ENCODE measurements at regions not wholly inside any gene's neighbourhood (a gene's known extent, or its start where the extent isn't known, plus 50 kb on each side); places are given as distances from the start of the nearest gene placed in this dataset.

DNA sequence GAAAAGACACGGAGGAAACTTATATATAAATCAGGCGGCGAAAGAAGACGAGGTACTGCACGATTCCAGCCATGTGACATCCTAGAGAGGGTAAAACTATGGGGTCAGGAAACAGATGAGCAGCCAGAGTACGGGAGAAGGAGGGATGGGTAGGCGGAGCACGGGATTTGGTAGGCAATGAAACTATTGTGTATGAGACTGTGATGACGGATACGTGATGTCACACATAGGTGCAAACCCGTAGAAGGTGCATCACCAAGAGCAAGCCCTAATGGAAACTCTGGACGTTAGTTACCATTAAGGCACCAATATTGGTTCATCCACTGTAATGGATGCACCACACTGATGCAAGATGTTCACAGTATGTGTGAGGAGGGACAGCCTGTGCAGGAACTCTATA, 93.8 kb upstream of the MGMT start:
- Histone ChIP-seq H3K79me2 (ENCODE audit: insufficient read depth) (no peaks in the 10 kb centered on the region), H3K9me2 (no peaks in the 10 kb centered on the region), H3K36me3 (replicated peaks in 1 of 2; ENCODE audit: control insufficient read depth in 1 of 2, insufficient read depth in 2 of 2, low read length in 1 of 2) (no peaks in the 10 kb centered on the region), H3K27ac (ENCODE audit: low read depth in 2 of 2, low read length in 1 of 2) (no peak overlapping the region), H2AFZ (ENCODE audit: low read depth) (no peak overlapping the region), H3F3A (replicated peaks; ENCODE audit: insufficient read depth) (no peaks in the 10 kb centered on the region), H4K20me1 (ENCODE audit: insufficient read depth) (no peaks in the 10 kb centered on the region), H3K9me3 (no peaks in the 10 kb centered on the region), H3K4me3 (ENCODE audit: low read depth in 2 of 2, low read length in 1 of 2) (no peak overlapping the region), H3K27me3 (ENCODE audit: insufficient read depth) (no peaks in the 10 kb centered on the region), H3K4me1 (ENCODE audit: control insufficient read depth in 1 of 2, insufficient read depth in 2 of 2, low read depth in 1 of 2, low read length in 1 of 2) (no peaks in the 10 kb centered on the region; a peak in 1 of 4 replicates), H3K4me2 (no peak overlapping the region), H3K9ac (no peak overlapping the region)
- ChIA-PET CTCF (no interaction called here), POLR2A (no interaction called here)
- no peak for DNase-seq
- WGBS (ENCODE audit: low lambda C conversion rate): 48% methylated on average over 12 of the region's 12 CpGs
- no peak for TF ChIP-seq POLR2AphosphoS5 (IDR thresholded peaks at IDR 0.05; ENCODE audit: low read depth, low read length)
- no peak for TF ChIP-seq RFX5 (IDR thresholded peaks at IDR 0.05; ENCODE audit: low read length)
- no peak for TF ChIP-seq FOXM1 (IDR thresholded peaks at IDR 0.05; ENCODE audit: low read depth)
- TF ChIP-seq, protein P1, sequence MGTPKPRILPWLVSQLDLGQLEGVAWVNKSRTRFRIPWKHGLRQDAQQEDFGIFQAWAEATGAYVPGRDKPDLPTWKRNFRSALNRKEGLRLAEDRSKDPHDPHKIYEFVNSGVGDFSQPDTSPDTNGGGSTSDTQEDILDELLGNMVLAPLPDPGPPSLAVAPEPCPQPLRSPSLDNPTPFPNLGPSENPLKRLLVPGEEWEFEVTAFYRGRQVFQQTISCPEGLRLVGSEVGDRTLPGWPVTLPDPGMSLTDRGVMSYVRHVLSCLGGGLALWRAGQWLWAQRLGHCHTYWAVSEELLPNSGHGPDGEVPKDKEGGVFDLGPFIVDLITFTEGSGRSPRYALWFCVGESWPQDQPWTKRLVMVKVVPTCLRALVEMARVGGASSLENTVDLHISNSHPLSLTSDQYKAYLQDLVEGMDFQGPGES (IDR thresholded peaks at IDR 0.05; ENCODE audit: low read depth, low read length): no peak

DNA sequence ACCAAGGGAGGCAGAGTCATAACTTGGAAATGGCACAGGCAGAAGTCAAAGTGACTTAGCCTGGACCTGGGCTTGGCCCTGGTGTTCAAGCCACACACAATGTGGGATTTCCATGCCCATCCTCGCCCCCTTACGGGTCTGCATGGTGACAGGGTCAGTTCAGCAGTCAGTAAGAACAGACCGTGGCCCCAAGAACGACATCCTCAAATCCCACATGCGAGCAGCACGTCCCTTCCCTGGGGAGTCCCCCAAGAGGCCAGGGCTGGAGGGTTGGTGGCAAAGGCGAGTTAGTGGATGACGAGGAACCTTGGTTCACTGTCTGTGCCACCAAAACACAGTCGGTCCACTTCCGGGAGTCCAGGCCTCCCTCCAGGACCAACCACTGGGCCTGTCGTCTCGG, 93.3 kb upstream of the MGMT start:
- no peak overlapping the region for H3K4me3 ChIP-seq (ENCODE audit: low read depth in 2 of 2, low read length in 1 of 2)
- CTCF ChIA-PET: no interaction called here

More for the DNA sequence above, 93.3 kb upstream of the MGMT start:
- Histone ChIP-seq H3F3A (replicated peaks; ENCODE audit: insufficient read depth) (no peaks in the 10 kb centered on the region), H3K36me3 (replicated peaks in 1 of 2; ENCODE audit: control insufficient read depth in 1 of 2, insufficient read depth in 2 of 2, low read length in 1 of 2) (no peaks in the 10 kb centered on the region), H2AFZ (ENCODE audit: low read depth) (no peak overlapping the region), H3K4me2 (no peak overlapping the region), H3K27me3 (ENCODE audit: insufficient read depth) (no peaks in the 10 kb centered on the region), H3K9me3 (no peaks in the 10 kb centered on the region), H3K4me1 (ENCODE audit: control insufficient read depth in 1 of 2, insufficient read depth in 2 of 2, low read depth in 1 of 2, low read length in 1 of 2) (no peaks in the 10 kb centered on the region; a peak in 1 of 4 replicates), H3K79me2 (ENCODE audit: insufficient read depth) (no peaks in the 10 kb centered on the region), H4K20me1 (ENCODE audit: insufficient read depth) (no peaks in the 10 kb centered on the region), H3K27ac (ENCODE audit: low read depth in 2 of 2, low read length in 1 of 2) (no peak overlapping the region), H3K9me2 (no peaks in the 10 kb centered on the region), H3K9ac (no peak overlapping the region)
- TF ChIP-seq, protein P1 (IDR thresholded peaks at IDR 0.05; ENCODE audit: low read depth, low read length): no peak
- TF ChIP-seq SMC3 (IDR thresholded peaks at IDR 0.05; ENCODE audit: low read depth, low read length) (no peak), ELF1 (IDR thresholded peaks at IDR 0.05) (no peak), JUND (IDR thresholded peaks at IDR 0.05) (no peak), MEF2A (IDR thresholded peaks at IDR 0.05; ENCODE audit: borderline replicate concordance, low read depth) (no peak), TAF1 (IDR thresholded peaks at IDR 0.05; ENCODE audit: borderline replicate concordance, low read depth, low read length) (no peak), EZH2phosphoT487 (IDR thresholded peaks at IDR 0.05; ENCODE audit: borderline replicate concordance, low read depth) (no peak), POLR2AphosphoS5 (IDR thresholded peaks at IDR 0.05; ENCODE audit: low read depth, low read length) (no peak), NFIC (IDR thresholded peaks at IDR 0.05; ENCODE audit: borderline replicate concordance) (no peak), MXI1 (IDR thresholded peaks at IDR 0.05; ENCODE audit: low read depth, low read length) (no peak), RXRA (IDR thresholded peaks at IDR 0.05; ENCODE audit: borderline replicate concordance, low read depth) (no peak), RCOR1 (IDR thresholded peaks at IDR 0.05; ENCODE audit: low read length) (no peak), TCF12 (IDR thresholded peaks at IDR 0.05) (no peak), EP300 (IDR thresholded peaks at IDR 0.05; ENCODE audit: borderline replicate concordance in 1 of 2, low read depth in 1 of 2, low read length in 1 of 2) (no peak), NRF1 (IDR thresholded peaks at IDR 0.05; ENCODE audit: low read depth, low read length) (no peak), TEAD4 (IDR thresholded peaks at IDR 0.05; ENCODE audit: borderline replicate concordance, insufficient read depth) (no peak), FOSL2 (IDR thresholded peaks at IDR 0.05; ENCODE audit: borderline replicate concordance, low read depth) (no peak)
- TF ChIP-seq, protein P2, sequence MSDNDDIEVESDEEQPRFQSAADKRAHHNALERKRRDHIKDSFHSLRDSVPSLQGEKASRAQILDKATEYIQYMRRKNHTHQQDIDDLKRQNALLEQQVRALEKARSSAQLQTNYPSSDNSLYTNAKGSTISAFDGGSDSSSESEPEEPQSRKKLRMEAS (IDR thresholded peaks at IDR 0.05; ENCODE audit: low read depth): no peak
- TF ChIP-seq, protein P3, sequence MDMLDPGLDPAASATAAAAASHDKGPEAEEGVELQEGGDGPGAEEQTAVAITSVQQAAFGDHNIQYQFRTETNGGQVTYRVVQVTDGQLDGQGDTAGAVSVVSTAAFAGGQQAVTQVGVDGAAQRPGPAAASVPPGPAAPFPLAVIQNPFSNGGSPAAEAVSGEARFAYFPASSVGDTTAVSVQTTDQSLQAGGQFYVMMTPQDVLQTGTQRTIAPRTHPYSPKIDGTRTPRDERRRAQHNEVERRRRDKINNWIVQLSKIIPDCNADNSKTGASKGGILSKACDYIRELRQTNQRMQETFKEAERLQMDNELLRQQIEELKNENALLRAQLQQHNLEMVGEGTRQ (IDR thresholded peaks at IDR 0.05; ENCODE audit: borderline replicate concordance, low read depth, low read length): no peak
- TF ChIP-seq, protein P4, sequence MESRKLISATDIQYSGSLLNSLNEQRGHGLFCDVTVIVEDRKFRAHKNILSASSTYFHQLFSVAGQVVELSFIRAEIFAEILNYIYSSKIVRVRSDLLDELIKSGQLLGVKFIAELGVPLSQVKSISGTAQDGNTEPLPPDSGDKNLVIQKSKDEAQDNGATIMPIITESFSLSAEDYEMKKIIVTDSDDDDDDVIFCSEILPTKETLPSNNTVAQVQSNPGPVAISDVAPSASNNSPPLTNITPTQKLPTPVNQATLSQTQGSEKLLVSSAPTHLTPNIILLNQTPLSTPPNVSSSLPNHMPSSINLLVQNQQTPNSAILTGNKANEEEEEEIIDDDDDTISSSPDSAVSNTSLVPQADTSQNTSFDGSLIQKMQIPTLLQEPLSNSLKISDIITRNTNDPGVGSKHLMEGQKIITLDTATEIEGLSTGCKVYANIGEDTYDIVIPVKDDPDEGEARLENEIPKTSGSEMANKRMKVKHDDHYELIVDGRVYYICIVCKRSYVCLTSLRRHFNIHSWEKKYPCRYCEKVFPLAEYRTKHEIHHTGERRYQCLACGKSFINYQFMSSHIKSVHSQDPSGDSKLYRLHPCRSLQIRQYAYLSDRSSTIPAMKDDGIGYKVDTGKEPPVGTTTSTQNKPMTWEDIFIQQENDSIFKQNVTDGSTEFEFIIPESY (IDR thresholded peaks at IDR 0.05; ENCODE audit: borderline replicate concordance, low read depth): no peak
- WGBS (ENCODE audit: low lambda C conversion rate): 69% methylated on average over 4 of the region's 12 CpGs
- no peak for DNase-seq
- POLR2A ChIA-PET: no interaction called here
